ENCODE measurements at regions not wholly inside any gene's neighbourhood (a gene's known extent, or its start where the extent isn't known, plus 50 kb on each side); places are given as distances from the start of the nearest gene placed in this dataset.

GRCh38 chr10:36872702-36873393 lies 252.6 kb upstream of the ANKRD30A start:
- H3K4me2 ChIP-seq (replicated peaks; ENCODE audit: extremely low read depth, low read length, poor library complexity, severe bottlenecking), result no peak overlapping the region
- Mint-ChIP-seq H3K4me3 (no peak overlapping the region), H3K36me3 (no peaks in the 10 kb centered on the region), H3K27ac (no peak overlapping the region), H3K27me3 (ENCODE audit: low read depth in 3 of 3) (peaks cover 0 to 2% (median 2%) of the 10 kb centered on the region in 3 donors), H3K4me1 (no peaks in the 10 kb centered on the region), H3K9me3 (no peaks in the 10 kb centered on the region)
- H3K27ac ChIP-seq (ENCODE audit: low read depth in 1 of 2, low read length in 2 of 2), result no peak overlapping the region
- H3K9ac ChIP-seq (ENCODE audit: insufficient read depth, low read length, poor library complexity, severe bottlenecking), result no peak overlapping the region
- no peak for DNase-seq
- no peak for TF ChIP-seq CTCF (IDR thresholded peaks at IDR 0.05)
- no peaks in the 10 kb centered on the region for H3K9me3 ChIP-seq (replicated peaks in 1 of 2; ENCODE audit: control insufficient read depth in 1 of 2, insufficient read depth in 1 of 2, low read length in 2 of 2)
- no peaks in the 10 kb centered on the region for H3K4me1 ChIP-seq (ENCODE audit: control insufficient read depth in 1 of 2, insufficient read depth in 2 of 2, low read length in 2 of 2)
- WGBS (ENCODE audit: insufficient coverage), result 80% methylated on average over 2 of the region's 6 CpGs
- no peaks in the 10 kb centered on the region for H3K36me3 ChIP-seq (replicated peaks in 1 of 2; ENCODE audit: control insufficient read depth in 1 of 2, insufficient read depth in 2 of 2, low read length in 2 of 2)
- no peaks in the 10 kb centered on the region for H4K20me1 ChIP-seq (ENCODE audit: insufficient read depth, low read length)
- no peak overlapping the region for H3K4me3 ChIP-seq (replicated peaks in 1 of 3; ENCODE audit: low read depth in 2 of 3, low read length in 3 of 3)
- intact Hi-C loops (cut with micrococcal nuclease), result no loop called here
- H3K27me3 ChIP-seq (ENCODE audit: control insufficient read depth in 2 of 2, insufficient read depth in 2 of 2, low read length in 2 of 2), result no peaks in the 10 kb centered on the region
- H3K79me2 ChIP-seq (ENCODE audit: insufficient read depth, low read length), result no peaks in the 10 kb centered on the region
- no peak overlapping the region for H2AFZ ChIP-seq (ENCODE audit: insufficient read depth, low read depth, low read length, poor library complexity, severe bottlenecking)

GRCh38 chr10:36840788-36841187 lies 284.6 kb upstream of the ANKRD30A start:
- peaks cover 0 to 23% (median 2%) of the 10 kb centered on the region in 7 donors for H3K9me3 Mint-ChIP-seq
- H3K36me3 Mint-ChIP-seq, result no peaks in the 10 kb centered on the region
- no peaks in the 10 kb centered on the region for H4K20me1 ChIP-seq (ENCODE audit: insufficient read depth, low read length)
- no peaks in the 10 kb centered on the region for H3K36me3 ChIP-seq (replicated peaks in 1 of 2; ENCODE audit: control insufficient read depth in 1 of 2, insufficient read depth in 2 of 2, low read length in 2 of 2)
- 100% methylated on average over 1 of the region's 4 CpGs for WGBS (ENCODE audit: insufficient coverage)
- no peaks in the 10 kb centered on the region for H3K79me2 ChIP-seq (ENCODE audit: insufficient read depth, low read length)
- H3K27me3 ChIP-seq (ENCODE audit: control insufficient read depth in 2 of 2, insufficient read depth in 2 of 2, low read length in 2 of 2), result no peaks in the 10 kb centered on the region
- no peak overlapping the region for H3K4me2 ChIP-seq (replicated peaks; ENCODE audit: extremely low read depth, low read length, poor library complexity, severe bottlenecking)
- H3K4me1 ChIP-seq (ENCODE audit: control insufficient read depth in 1 of 2, insufficient read depth in 2 of 2, low read length in 2 of 2), result no peaks in the 10 kb centered on the region
- no peak overlapping the region for H3K4me3 Mint-ChIP-seq
- no peaks in the 10 kb centered on the region for H3K9me3 ChIP-seq (replicated peaks in 1 of 2; ENCODE audit: control insufficient read depth in 1 of 2, insufficient read depth in 1 of 2, low read length in 2 of 2)
- H3K27ac ChIP-seq (ENCODE audit: low read depth in 1 of 2, low read length in 2 of 2), result no peak overlapping the region
- H3K9ac ChIP-seq (ENCODE audit: insufficient read depth, low read length, poor library complexity, severe bottlenecking), result no peak overlapping the region
- H3K4me3 ChIP-seq (replicated peaks in 1 of 3; ENCODE audit: low read depth in 2 of 3, low read length in 3 of 3), result no peak overlapping the region
- H3K27me3 Mint-ChIP-seq (ENCODE audit: low read depth in 3 of 3), result peaks cover 0 to 1% (median 0%) of the 10 kb centered on the region in 3 donors
- intact Hi-C loops (cut with micrococcal nuclease), result no loop called here
- H2AFZ ChIP-seq (ENCODE audit: insufficient read depth, low read depth, low read length, poor library complexity, severe bottlenecking), result no peak overlapping the region
- no peak for TF ChIP-seq CTCF (IDR thresholded peaks at IDR 0.05)
- H3K4me1 Mint-ChIP-seq, result no peaks in the 10 kb centered on the region
- H3K27ac Mint-ChIP-seq, result no peak overlapping the region
- no peak for DNase-seq
